VCaP (cell line): ENCODE measurements at regions not wholly inside any gene's neighbourhood (a gene's known extent, or its start where the extent isn't known, plus 50 kb on each side); places are given as distances from the start of the nearest gene placed in this dataset.

Source experiments
- H3K27ac ChIP-seq: fragments of 450-650 bp; 2 replicates; pipeline ENCODE4 v1.5.1; 2017
- TF ChIP-seq, protein P1 (sequence below): fragments of 450-650 bp; conservative IDR thresholded peaks from 2 replicates; pipeline ENCODE4 v1.5.1; 2017; ENCODE audit warnings: mild to moderate bottlenecking, moderate library complexity

DNA sequence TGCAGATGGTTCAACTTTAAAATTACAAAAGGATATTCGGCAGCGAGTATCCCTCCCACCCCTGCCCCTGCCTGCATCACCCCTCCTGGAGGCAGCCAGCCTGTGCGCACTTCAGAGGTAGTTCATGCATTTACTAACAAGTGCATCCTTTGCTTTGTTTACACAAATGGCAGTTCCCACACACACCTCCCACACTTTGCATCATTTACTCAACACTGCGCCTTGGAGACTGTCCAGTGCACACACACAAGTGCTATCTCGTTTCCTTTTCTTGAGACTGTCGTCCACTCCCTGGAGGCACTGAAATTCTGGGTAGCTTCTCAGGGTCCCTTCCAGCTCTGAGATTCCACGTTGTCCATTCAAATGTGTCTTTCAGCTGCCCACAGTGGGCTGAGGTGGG is 53.1 kb upstream of the VSX1 start:
- H3K27ac ChIP-seq: peak overlapping the region; percentile 63

DNA sequence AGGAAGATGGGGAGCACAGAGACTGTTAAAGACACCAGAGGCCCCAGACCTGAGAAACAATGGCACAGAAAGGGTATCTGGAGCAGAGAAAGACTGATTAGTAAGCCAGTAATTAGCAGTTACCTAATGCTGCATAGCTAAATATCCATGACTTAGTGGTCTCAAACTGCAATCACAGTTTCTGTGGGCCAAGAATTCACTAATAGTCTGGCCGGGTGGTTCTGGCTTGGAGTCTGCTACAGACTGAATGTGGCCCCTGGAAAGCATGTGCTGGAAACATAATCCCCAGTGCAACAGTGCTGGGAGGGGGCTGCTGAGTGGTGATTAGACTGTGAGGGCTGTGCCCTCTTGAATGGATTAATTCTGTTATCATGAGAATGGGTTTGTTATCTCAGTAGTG is 54.1 kb upstream of the VSX1 start:
- TF ChIP-seq, protein P1, sequence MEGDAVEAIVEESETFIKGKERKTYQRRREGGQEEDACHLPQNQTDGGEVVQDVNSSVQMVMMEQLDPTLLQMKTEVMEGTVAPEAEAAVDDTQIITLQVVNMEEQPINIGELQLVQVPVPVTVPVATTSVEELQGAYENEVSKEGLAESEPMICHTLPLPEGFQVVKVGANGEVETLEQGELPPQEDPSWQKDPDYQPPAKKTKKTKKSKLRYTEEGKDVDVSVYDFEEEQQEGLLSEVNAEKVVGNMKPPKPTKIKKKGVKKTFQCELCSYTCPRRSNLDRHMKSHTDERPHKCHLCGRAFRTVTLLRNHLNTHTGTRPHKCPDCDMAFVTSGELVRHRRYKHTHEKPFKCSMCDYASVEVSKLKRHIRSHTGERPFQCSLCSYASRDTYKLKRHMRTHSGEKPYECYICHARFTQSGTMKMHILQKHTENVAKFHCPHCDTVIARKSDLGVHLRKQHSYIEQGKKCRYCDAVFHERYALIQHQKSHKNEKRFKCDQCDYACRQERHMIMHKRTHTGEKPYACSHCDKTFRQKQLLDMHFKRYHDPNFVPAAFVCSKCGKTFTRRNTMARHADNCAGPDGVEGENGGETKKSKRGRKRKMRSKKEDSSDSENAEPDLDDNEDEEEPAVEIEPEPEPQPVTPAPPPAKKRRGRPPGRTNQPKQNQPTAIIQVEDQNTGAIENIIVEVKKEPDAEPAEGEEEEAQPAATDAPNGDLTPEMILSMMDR: no peak
- no peak overlapping the region for H3K27ac ChIP-seq

More for the DNA sequence above, 53.1 kb upstream of the VSX1 start:
- TF ChIP-seq, protein P1: no peak

DNA sequence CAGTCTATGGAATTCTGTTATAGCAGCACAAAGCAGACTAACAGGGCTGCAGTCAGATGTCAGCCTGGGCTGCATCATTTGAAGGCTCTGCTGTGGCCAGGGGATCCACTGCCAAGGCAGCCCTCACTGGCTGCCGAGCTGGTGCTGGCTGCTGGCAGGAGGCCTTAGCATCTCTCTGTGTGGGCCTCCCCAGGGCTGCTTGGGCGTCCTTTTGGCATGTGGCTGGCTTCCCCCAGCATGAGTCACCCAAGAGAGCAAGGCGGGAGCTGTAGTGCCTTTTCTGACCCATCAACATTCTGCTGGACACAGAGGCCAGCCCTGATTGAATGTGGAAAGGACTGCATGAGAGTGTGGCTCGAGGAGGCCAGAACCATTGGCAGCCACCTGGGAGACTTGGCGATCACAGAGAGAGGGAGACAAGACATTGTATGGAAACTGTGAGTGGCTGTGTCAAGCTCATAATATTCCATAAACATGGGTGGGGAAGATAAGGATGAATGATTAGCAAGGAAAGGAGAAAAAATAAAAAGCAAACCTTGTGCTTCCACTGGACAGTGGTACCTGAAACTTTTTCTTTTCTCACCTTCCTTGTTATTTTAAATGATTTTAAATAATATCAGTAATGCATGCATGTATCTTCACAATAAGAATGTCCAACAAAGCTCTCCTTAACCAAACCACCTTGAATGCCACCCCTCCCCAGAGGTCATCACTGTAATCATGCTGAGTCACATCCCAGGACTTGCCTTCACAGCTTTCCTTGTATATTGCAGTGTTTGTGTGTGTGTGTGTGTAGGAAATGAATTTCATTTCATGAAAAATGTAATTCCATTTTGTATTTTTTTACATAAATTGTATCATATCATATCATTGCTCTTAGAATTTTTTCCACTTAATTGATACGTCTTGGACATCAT is 55.0 kb upstream of the VSX1 start:
- TF ChIP-seq, protein P1: no peak
- H3K27ac ChIP-seq: no peak overlapping the region

DNA sequence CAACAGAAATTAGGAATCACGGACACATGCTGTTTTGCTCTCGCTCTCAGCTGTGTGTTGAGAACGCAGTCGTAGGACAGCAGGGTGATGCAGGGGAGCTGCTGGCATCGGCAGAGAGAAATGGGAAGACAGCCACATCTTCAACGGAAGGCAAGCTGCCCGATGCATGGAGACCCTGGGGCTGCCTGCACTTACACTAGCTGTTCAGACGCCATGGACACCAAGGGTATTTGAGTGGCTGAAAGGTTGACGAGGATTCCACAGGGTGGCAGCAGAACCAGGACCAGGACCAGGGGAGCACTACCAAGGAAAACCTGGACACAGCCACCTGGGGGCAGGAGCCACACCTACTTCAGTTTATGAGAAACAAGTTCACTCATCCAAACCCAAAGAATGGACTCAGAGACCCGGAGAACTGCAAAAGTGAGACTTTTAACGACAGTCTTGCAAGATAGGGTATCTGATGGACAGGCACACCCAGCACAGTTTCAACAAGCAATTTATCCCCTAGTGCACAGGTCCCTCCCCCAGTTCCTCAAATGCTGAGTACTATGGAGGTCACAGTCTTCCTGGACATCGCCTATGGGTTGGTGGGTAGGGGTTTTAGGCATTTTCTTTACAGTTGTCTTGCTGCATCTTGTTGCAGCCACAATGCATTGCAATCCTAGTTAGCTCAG is 56.3 kb upstream of the ENTPD6 start:
- TF ChIP-seq, protein P1: peak; percentile 84
- H3K27ac ChIP-seq: peak overlapping the region; percentile 56

DNA sequence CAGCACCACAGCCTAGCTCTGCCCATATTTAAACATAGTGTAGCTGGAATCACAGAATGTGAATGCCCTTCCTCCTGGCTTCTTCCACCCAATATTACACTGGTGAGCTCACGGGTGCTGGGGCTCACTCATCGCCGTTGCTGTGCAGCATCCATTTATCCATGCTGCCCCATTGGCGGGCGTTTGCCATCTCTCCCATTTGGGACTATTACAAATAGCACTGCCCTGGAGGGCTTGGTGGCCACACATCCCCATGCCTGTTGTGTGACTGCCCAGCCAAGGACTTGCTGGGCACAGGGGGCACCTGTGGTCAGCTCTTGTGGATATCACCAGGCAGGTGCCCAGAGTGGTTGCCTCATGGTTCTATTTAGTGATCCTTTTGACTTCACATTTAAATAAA is 54.5 kb upstream of the ENTPD6 start:
- TF ChIP-seq, protein P1: no peak
- no peak overlapping the region for H3K27ac ChIP-seq

DNA sequence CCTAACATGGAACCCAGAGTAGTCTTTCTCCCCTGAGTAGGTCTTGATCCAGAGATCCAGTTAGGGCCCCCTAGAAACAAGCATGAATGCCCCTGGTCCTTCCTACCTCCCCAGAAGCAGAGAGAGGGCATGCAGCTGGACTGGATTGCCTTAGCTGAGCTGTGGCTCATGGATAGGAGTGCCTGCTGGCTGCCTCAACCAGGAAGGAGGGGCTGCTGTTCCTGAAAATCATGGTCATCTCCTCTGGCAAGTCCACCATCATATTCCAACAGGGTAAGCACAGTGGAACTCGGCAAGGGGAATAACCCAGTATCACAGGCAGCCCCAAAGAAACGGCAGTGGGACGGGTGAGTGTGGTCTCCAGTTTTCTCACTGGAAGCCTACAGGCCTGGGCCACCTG is 53.1 kb upstream of the ENTPD6 start:
- no peak overlapping the region for H3K27ac ChIP-seq
- TF ChIP-seq, protein P1: no peak

DNA sequence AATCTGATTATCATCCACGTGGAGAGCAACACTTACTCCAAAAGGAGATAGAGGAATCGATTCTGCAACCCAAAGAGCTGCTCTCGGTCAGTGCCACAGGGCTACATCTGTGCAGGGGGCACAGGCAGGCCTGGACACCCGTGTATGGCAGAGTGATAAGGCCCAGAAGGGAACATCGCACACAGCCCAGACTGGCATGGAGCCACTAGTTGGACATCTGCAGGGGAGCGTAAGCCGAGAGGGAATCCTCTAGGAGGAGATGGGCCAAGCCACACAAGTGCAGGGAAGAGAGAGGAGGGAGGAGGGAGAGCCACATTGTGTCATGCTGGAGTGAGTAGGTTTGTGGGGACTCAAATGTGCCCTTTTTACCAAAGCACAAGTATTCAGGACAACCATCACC is 50.4 kb upstream of the ENTPD6 start:
- H3K27ac ChIP-seq: no peak overlapping the region
- TF ChIP-seq, protein P1: no peak
